Body of pancreas (tissue), 4 donors: ENCODE measurements at regions not wholly inside any gene's neighbourhood (a gene's known extent, or its start where the extent isn't known, plus 50 kb on each side); places are given as distances from the start of the nearest gene placed in this dataset.

ENCODE experiments used
- ATAC-seq: fragments of 150-250 bp; one replicate; pipeline ENCODE4 v1.9.1; 2016
- DNase-seq, 4 donors: peaks; one replicate each; pipeline ENCODE4 v3.0.0-alpha.2; 2019
- H3K27ac ChIP-seq, 4 donors: fragments of 200-600 bp; sonication (generic); 1 replicate in 3 of 4; 2 replicates in 1 of 4; pipeline versions ENCODE4 v1.5.1 to v1.6.1; 2016 to 2019; ENCODE audit warnings: mild to moderate bottlenecking in 1 of 4, mixed read lengths in 1 of 4, moderate library complexity in 1 of 4
- H3K27me3 ChIP-seq, 2 donors: fragments of 200-600 bp; sonication (generic); one replicate each; pipeline ENCODE4 v1.6.0; 2016; ENCODE audit warnings: mild to moderate bottlenecking in 1 of 2
- H3K36me3 ChIP-seq, 2 donors: fragments of 200-600 bp; sonication (generic); replicated peaks in 1 of 2; 2 replicates each; pipeline ENCODE4 v1.5.1; 2016; ENCODE audit warnings: low read depth in 2 of 2; ENCODE audit not compliant: insufficient read depth in 1 of 2
- H3K4me1 ChIP-seq: fragments of 200-600 bp; sonication (generic); one replicate; pipeline ENCODE4 v1.6.0; 2016
- H3K4me3 ChIP-seq, 2 donors: fragments of 200-600 bp; sonication (generic); 1 replicate in 1 of 2; 2 replicates in 1 of 2; pipeline ENCODE4 v1.5.1; 2016 to 2019
- H3K9me3 ChIP-seq, 3 donors: fragments of 200-600 bp; sonication (generic); 1 replicate in 2 of 3; 2 replicates in 1 of 3; pipeline ENCODE4 v1.5.1; 2016
- CTCF ChIP-seq, 7 experiments: fragments of 450-650 bp in 4 of 7; fragments of 200-600 bp in 3 of 7; sonication (generic) in 3 of 7; IDR thresholded peaks; one replicate each; pipeline ENCODE4 v1.5.1; 2016 to 2019; ENCODE audit warnings: antibody characterized with exemption in 7 of 7
- POLR2A ChIP-seq, 3 donors: fragments of 450-650 bp; IDR thresholded peaks; one replicate each; pipeline ENCODE4 v1.6.1; 2016; ENCODE audit warnings: antibody characterized with exemption in 3 of 3, mild to moderate bottlenecking in 2 of 3
- WGBS, 2 donors: methylation state at CpG; one replicate each; pipeline ENCODE4 v1.1.5; 2017; 5-methylcytosine and 5-hydroxymethylcytosine counted together
- intact Hi-C: fragments of 100-400 bp; cut with DNase I; formaldehyde crosslinking; loops from one replicate; pipeline ENCODE4 v1.15.1; 2023

- Histone ChIP-seq H3K4me1 (no peaks in the 10 kb centered on the region), H3K9me3 (no peaks in the 10 kb centered on the region), H3K27ac (no peak overlapping the region), H3K27me3 (no peaks in the 10 kb centered on the region), H3K4me3 (no peak overlapping the region), H3K36me3 (no peaks in the 10 kb centered on the region)
- intact Hi-C loops, result loop anchor here (10.0 kb wide), 1 partner anchor 188 kb away; no protein-coding TSS in a partner anchor
- DNase-seq (no peak), ATAC-seq (no peak)
- no peak for TF ChIP-seq POLR2A (IDR thresholded peaks at IDR 0.05)
- no peak for TF ChIP-seq CTCF (IDR thresholded peaks at IDR 0.05)
These were observed 171.1 kb downstream of the HHIP start for GRCh38 chr4:144817081-144817480.

- TF ChIP-seq POLR2A (IDR thresholded peaks at IDR 0.05) (no peak), CTCF (IDR thresholded peaks at IDR 0.05) (no peak)
- Histone ChIP-seq H3K27ac (no peak overlapping the region), H3K4me3 (no peak overlapping the region), H3K36me3 (no peaks in the 10 kb centered on the region), H3K9me3 (no peaks in the 10 kb centered on the region), H3K27me3 (no peaks in the 10 kb centered on the region), H3K4me1 (no peaks in the 10 kb centered on the region)
- intact Hi-C loops, result loop anchor here (10.0 kb wide), 1 partner anchor 187 kb away; no protein-coding TSS in a partner anchor
- ATAC-seq (no peak), DNase-seq (no peak)
- 86 to 89% methylated on average over 3 of the region's 3 CpGs for WGBS, 2 donors
These were observed 172.2 kb downstream of the HHIP start for GRCh38 chr4:144818136-144818535.

- no peaks in the 10 kb centered on the region for H3K4me1 ChIP-seq
- no peaks in the 10 kb centered on the region for H3K27me3 ChIP-seq
- H3K4me3 ChIP-seq, result no peak overlapping the region
- DNase-seq (no peak), ATAC-seq (no peak)
- TF ChIP-seq POLR2A (IDR thresholded peaks at IDR 0.05) (no peak), CTCF (IDR thresholded peaks at IDR 0.05) (no peak)
- intact Hi-C loops, result loop anchor here (10.0 kb wide), 1 partner anchor 185 kb away; no protein-coding TSS in a partner anchor
- H3K36me3 ChIP-seq, result no peaks in the 10 kb centered on the region
- H3K27ac ChIP-seq, result no peak overlapping the region
- WGBS, 2 donors, result 61 to 68% methylated on average over 3 of the region's 3 CpGs
- no peaks in the 10 kb centered on the region for H3K9me3 ChIP-seq
These were observed 173.6 kb downstream of the HHIP start for GRCh38 chr4:144819591-144819990.

- Histone ChIP-seq H3K36me3 (no peaks in the 10 kb centered on the region), H3K27ac (no peak overlapping the region), H3K27me3 (no peaks in the 10 kb centered on the region), H3K4me3 (no peak overlapping the region), H3K9me3 (no peaks in the 10 kb centered on the region), H3K4me1 (no peaks in the 10 kb centered on the region)
- WGBS, 2 donors, result 52 to 69% methylated on average over 2 of the region's 2 CpGs
- DNase-seq, result no peak
- ATAC-seq, result no peak
- intact Hi-C loops, result no loop called here
- TF ChIP-seq POLR2A (IDR thresholded peaks at IDR 0.05), result no peak
These were observed 174.2 kb downstream of the HHIP start for GRCh38 chr4:144820011-144820727.

GRCh38 chr4:144820728-144821085, 174.8 kb downstream of the HHIP start:
- intact Hi-C loops, result no loop called here
- Histone ChIP-seq H3K36me3 (no peaks in the 10 kb centered on the region), H3K27me3 (no peaks in the 10 kb centered on the region), H3K27ac (no peak overlapping the region), H3K9me3 (no peaks in the 10 kb centered on the region), H3K4me1 (no peaks in the 10 kb centered on the region), H3K4me3 (no peak overlapping the region)
- ATAC-seq, result no peak
- no peak for DNase-seq
- no peak for TF ChIP-seq POLR2A (IDR thresholded peaks at IDR 0.05)
- 47 to 61% methylated on average over 2 of the region's 2 CpGs for WGBS, 2 donors

- Histone ChIP-seq H3K27me3 (no peaks in the 10 kb centered on the region), H3K4me3 (no peak overlapping the region), H3K36me3 (no peaks in the 10 kb centered on the region), H3K27ac (no peak overlapping the region), H3K4me1 (no peaks in the 10 kb centered on the region), H3K9me3 (no peaks in the 10 kb centered on the region)
- DNase-seq (no peak), ATAC-seq (no peak)
- TF ChIP-seq CTCF (IDR thresholded peaks at IDR 0.05) (no peak), POLR2A (IDR thresholded peaks at IDR 0.05) (no peak)
- intact Hi-C loops, result no loop called here
- WGBS, 2 donors, result 63 to 67% methylated on average over 2 of the region's 2 CpGs
These were observed 186.0 kb downstream of the HHIP start for GRCh38 chr4:144831971-144832370.
